PFSK-1 (cell line): ENCODE measurements at regions not wholly inside any gene's neighbourhood (a gene's known extent, or its start where the extent isn't known, plus 50 kb on each side); places are given as distances from the start of the nearest gene placed in this dataset.

Source experiments
- FOXP2 ChIP-seq: optimal IDR thresholded peaks from 2 replicates; pipeline ENCODE3; 2011; ENCODE audit warnings: borderline replicate concordance, control low read depth, inconsistent platforms; ENCODE audit not compliant: insufficient read depth; ENCODE audit errors: extremely low read length, extremely low read depth
- POLR2AphosphoS5 ChIP-seq: IDR thresholded peaks from 2 replicates; pipeline ENCODE4 v1.6.1; 2012; ENCODE audit warnings: low read depth, mild to moderate bottlenecking, control low read depth, low read length, moderate library complexity
- REST ChIP-seq, 2 experiments: IDR thresholded peaks; 2 replicates each; pipeline versions ENCODE4 v1.6.1 to v1.8.0; 2011 to 2012; ENCODE audit warnings: low read depth in 2 of 2, low read length in 2 of 2, control low read depth in 1 of 2, inconsistent platforms in 1 of 2, mild to moderate bottlenecking in 1 of 2, moderate library complexity in 1 of 2; ENCODE audit not compliant: insufficient read depth in 1 of 2
- SIN3A ChIP-seq: IDR thresholded peaks from 2 replicates; pipeline ENCODE4 v1.6.1; 2012; ENCODE audit warnings: mild to moderate bottlenecking, low read length, moderate library complexity, borderline replicate concordance; ENCODE audit not compliant: insufficient read depth
- TAF1 ChIP-seq: IDR thresholded peaks from 2 replicates; pipeline ENCODE4 v1.6.1; 2012; ENCODE audit warnings: low read length, control low read depth, borderline replicate concordance; ENCODE audit not compliant: insufficient read depth

GRCh38 chr7:19480383-19480782 is 228.5 kb downstream of the POLR1F start:
- TF ChIP-seq TAF1: no peak
- no peak for TF ChIP-seq SIN3A
- TF ChIP-seq FOXP2: no peak
- no peak for TF ChIP-seq REST (IDR thresholded peaks at IDR 0.05; ENCODE audit: insufficient read depth in 1 of 2, low read depth in 2 of 2, low read length in 2 of 2)
- TF ChIP-seq POLR2AphosphoS5: no peak

- TF ChIP-seq FOXP2: no peak
- TF ChIP-seq POLR2AphosphoS5: no peak
- no peak for TF ChIP-seq TAF1
- TF ChIP-seq REST (IDR thresholded peaks at IDR 0.05; ENCODE audit: insufficient read depth in 1 of 2, low read depth in 2 of 2, low read length in 2 of 2): no peak
- TF ChIP-seq SIN3A: no peak
Measured at GRCh38 chr7:19470031-19470430, 238.8 kb downstream of the POLR1F start.

DNA sequence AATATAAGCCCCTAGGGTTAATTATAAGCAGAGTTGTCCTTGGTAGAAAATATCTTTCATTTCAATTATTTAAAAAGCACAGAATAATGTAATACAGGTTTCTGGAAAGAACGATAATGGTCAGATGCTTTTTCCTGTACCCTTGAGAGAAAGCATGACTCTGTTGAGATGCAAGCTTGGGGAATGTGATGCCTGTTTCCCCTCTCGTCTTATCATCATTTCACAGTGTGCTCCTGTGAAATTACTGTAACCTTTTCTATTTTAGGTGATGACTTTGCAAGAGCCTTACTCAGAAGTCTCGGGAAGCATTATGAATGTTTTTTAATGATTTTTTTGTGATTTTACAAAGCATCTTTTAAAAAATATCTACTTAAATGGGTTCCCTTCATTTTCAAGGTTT is 243.0 kb downstream of the POLR1F start:
- no peak for TF ChIP-seq REST (IDR thresholded peaks at IDR 0.05; ENCODE audit: insufficient read depth in 1 of 2, low read depth in 2 of 2, low read length in 2 of 2)
- no peak for TF ChIP-seq TAF1
- no peak for TF ChIP-seq FOXP2
- no peak for TF ChIP-seq SIN3A
- no peak for TF ChIP-seq POLR2AphosphoS5

DNA sequence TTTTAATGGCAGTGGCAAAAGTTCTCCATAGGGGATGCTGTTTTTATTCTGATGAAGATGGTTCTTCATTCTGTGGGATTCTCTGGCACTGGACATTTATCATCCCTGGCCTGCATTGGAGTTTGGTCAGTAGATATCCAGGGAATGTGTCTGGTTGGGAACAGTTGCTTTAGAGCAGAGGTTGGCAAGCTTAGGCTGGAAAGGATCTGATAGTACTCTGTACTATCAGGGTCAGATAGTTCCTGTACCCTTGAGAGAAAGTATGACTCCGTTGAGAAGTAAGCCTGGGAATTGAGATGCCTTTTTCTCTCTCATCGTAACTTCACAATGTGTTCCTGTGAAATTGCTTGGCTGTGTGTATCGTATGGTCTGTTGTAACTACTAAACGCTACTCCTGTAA is 244.1 kb downstream of the POLR1F start:
- TF ChIP-seq TAF1 (no peak), REST (IDR thresholded peaks at IDR 0.05; ENCODE audit: insufficient read depth in 1 of 2, low read depth in 2 of 2, low read length in 2 of 2) (no peak), POLR2AphosphoS5 (no peak), FOXP2 (no peak), SIN3A (no peak)

GRCh38 chr7:19464241-19464640 is 244.6 kb downstream of the POLR1F start:
- TF ChIP-seq REST (IDR thresholded peaks at IDR 0.05; ENCODE audit: insufficient read depth in 1 of 2, low read depth in 2 of 2, low read length in 2 of 2) (no peak), POLR2AphosphoS5 (no peak), SIN3A (no peak), TAF1 (no peak), FOXP2 (no peak)
